Esophagus squamous epithelium (tissue), 5 donors: ENCODE measurements at regions not wholly inside any gene's neighbourhood (a gene's known extent, or its start where the extent isn't known, plus 50 kb on each side); places are given as distances from the start of the nearest gene placed in this dataset.

Experiments used
- DNase-seq: peaks from one replicate; lab custom pipeline; 2025; lab: John Stamatoyannopoulos, UW
- H3K27ac ChIP-seq, 4 donors: fragments of 200-600 bp; sonication (generic); one replicate each; pipeline ENCODE4 v1.5.1; 2016 to 2019; ENCODE audit warnings: mild to moderate bottlenecking in 1 of 4
- H3K27me3 ChIP-seq, 4 donors: fragments of 200-600 bp; sonication (generic); 1 replicate in 3 of 4; 2 replicates in 1 of 4; pipeline versions ENCODE4 v1.5.1 to v1.6.0; 2017 to 2021; ENCODE audit warnings: antibody characterized with exemption in 1 of 4
- H3K36me3 ChIP-seq, 3 donors: fragments of 200-600 bp; sonication (generic); one replicate each; pipeline ENCODE4 v1.5.1; 2016 to 2019
- H3K4me1 ChIP-seq, 3 donors: fragments of 200-600 bp; sonication (generic); one replicate each; pipeline ENCODE4 v1.5.1; 2017 to 2019
- H3K4me3 ChIP-seq, 4 donors: fragments of 200-600 bp; sonication (generic); 1 replicate in 3 of 4; 2 replicates in 1 of 4; pipeline ENCODE4 v1.5.1; 2016 to 2019; ENCODE audit warnings: mild to moderate bottlenecking in 2 of 4, moderate library complexity in 1 of 4
- H3K9me3 ChIP-seq, 3 donors: fragments of 200-600 bp; sonication (generic); one replicate each; pipeline ENCODE4 v1.5.1; 2016 to 2019
- CTCF ChIP-seq, 6 experiments: fragments of 450-650 bp in 4 of 6; fragments of 200-600 bp in 2 of 6; sonication (generic) in 2 of 6; IDR thresholded peaks; one replicate each; pipeline ENCODE4 v1.5.1; 2016 to 2019; ENCODE audit warnings: antibody characterized with exemption in 6 of 6, mild to moderate bottlenecking in 4 of 6, moderate library complexity in 4 of 6
- POLR2A ChIP-seq, 4 donors: fragments of 450-650 bp; IDR thresholded peaks; one replicate each; pipeline ENCODE4 v1.6.1; 2017; ENCODE audit warnings: antibody characterized with exemption in 4 of 4, mild to moderate bottlenecking in 4 of 4, moderate library complexity in 3 of 4
- WGBS, 2 donors: methylation state at CpG; one replicate each; pipeline ENCODE4 v1.1.5; 2018; 5-methylcytosine and 5-hydroxymethylcytosine counted together
- intact Hi-C: fragments of 100-400 bp; cut with DNase I; formaldehyde crosslinking; loops from one replicate; pipeline ENCODE4 v1.15.0; 2022
- donor health status: DM: yes; HTN: yes; CAD: no.

- H3K27ac ChIP-seq = no peak overlapping the region
- no peaks in the 10 kb centered on the region for H3K27me3 ChIP-seq
- TF ChIP-seq POLR2A (IDR thresholded peaks at IDR 0.05) = no peak
- TF ChIP-seq CTCF (IDR thresholded peaks at IDR 0.05) = no peak
- WGBS, 2 donors = 21 to 45% methylated on average over 6 of the region's 6 CpGs
- H3K9me3 ChIP-seq = no peaks in the 10 kb centered on the region
- no peaks in the 10 kb centered on the region for H3K4me1 ChIP-seq
- DNase-seq = no peak
- no peaks in the 10 kb centered on the region for H3K36me3 ChIP-seq
- no peak overlapping the region for H3K4me3 ChIP-seq
- intact Hi-C loops = no loop called here
Measured at GRCh38 chr14:42475289-42475688, 868.6 kb downstream of the LRFN5 start.

- Histone ChIP-seq H3K4me3 (no peak overlapping the region), H3K4me1 (no peaks in the 10 kb centered on the region), H3K27ac (no peak overlapping the region), H3K36me3 (no peaks in the 10 kb centered on the region), H3K27me3 (no peaks in the 10 kb centered on the region), H3K9me3 (no peaks in the 10 kb centered on the region)
- WGBS, 2 donors = 72 to 73% methylated on average over 3 of the region's 3 CpGs
- no peak for TF ChIP-seq CTCF (IDR thresholded peaks at IDR 0.05)
- no peak for TF ChIP-seq POLR2A (IDR thresholded peaks at IDR 0.05)
- intact Hi-C loops = no loop called here
- DNase-seq = no peak
Measured at GRCh38 chr14:42470427-42470719, 863.7 kb downstream of the LRFN5 start.

GRCh38 chr14:42469637-42470426 is 863.2 kb downstream of the LRFN5 start:
- intact Hi-C loops = no loop called here
- H3K27ac ChIP-seq = no peak overlapping the region
- no peak for TF ChIP-seq POLR2A (IDR thresholded peaks at IDR 0.05)
- no peak for TF ChIP-seq CTCF (IDR thresholded peaks at IDR 0.05)
- H3K9me3 ChIP-seq = no peaks in the 10 kb centered on the region
- H3K36me3 ChIP-seq = no peaks in the 10 kb centered on the region
- WGBS, 2 donors = 48 to 60% methylated on average over 6 of the region's 6 CpGs
- no peaks in the 10 kb centered on the region for H3K4me1 ChIP-seq
- no peak overlapping the region for H3K4me3 ChIP-seq
- no peak for DNase-seq
- no peaks in the 10 kb centered on the region for H3K27me3 ChIP-seq

GRCh38 chr14:42460673-42461072 is 854.0 kb downstream of the LRFN5 start:
- Histone ChIP-seq H3K27me3 (no peaks in the 10 kb centered on the region), H3K36me3 (no peaks in the 10 kb centered on the region), H3K4me3 (no peak overlapping the region), H3K4me1 (no peaks in the 10 kb centered on the region), H3K9me3 (no peaks in the 10 kb centered on the region), H3K27ac (no peak overlapping the region)
- intact Hi-C loops = no loop called here
- TF ChIP-seq CTCF (IDR thresholded peaks at IDR 0.05) (no peak), POLR2A (IDR thresholded peaks at IDR 0.05) (no peak)
- DNase-seq = no peak
- 48 to 54% methylated on average over 1 of the region's 1 CpG for WGBS, 2 donors

- DNase-seq = no peak
- WGBS, 2 donors = 77 to 89% methylated on average over 3 of the region's 3 CpGs
- intact Hi-C loops = no loop called here
- no peaks in the 10 kb centered on the region for H3K4me1 ChIP-seq
- TF ChIP-seq POLR2A (IDR thresholded peaks at IDR 0.05) (no peak), CTCF (IDR thresholded peaks at IDR 0.05) (no peak)
- H3K9me3 ChIP-seq = no peaks in the 10 kb centered on the region
- H3K27me3 ChIP-seq = no peaks in the 10 kb centered on the region
- H3K27ac ChIP-seq = no peak overlapping the region
- no peak overlapping the region for H3K4me3 ChIP-seq
- H3K36me3 ChIP-seq = no peaks in the 10 kb centered on the region
Measured at GRCh38 chr14:42459171-42459685, 852.6 kb downstream of the LRFN5 start.
